TTC549 (cell line): ENCODE measurements at regions not wholly inside any gene's neighbourhood (a gene's known extent, or its start where the extent isn't known, plus 50 kb on each side); places are given as distances from the start of the nearest gene placed in this dataset.

Experiments
- FAIRE-seq: peaks from 2 replicates; lab custom pipeline; 2012; peaks lifted over from hg19 to GRCh38; lab: Jason Lieb, UNC

GRCh38 chr7:21092766-21093702, 306.3 kb upstream of the SP8 start:
- no peak for FAIRE-seq

DNA sequence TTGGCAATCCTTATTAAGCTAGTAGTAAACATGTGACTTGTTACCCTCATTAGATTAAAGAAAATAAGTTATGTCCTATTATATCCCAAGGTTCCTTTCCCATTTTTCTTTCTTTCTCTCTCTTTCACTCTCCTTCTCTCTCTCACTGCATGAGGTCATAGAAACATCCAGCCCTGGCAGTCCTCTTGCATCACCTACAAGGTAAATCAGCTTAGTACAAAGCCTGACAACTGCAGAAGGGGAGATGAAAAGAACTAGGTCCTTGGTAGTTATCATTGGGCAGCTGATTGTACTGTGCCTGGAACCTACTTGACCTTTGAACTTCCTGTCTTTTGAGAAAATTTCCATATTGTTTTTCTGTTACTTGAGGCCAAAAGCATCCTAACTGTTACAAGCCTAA, 307.9 kb upstream of the SP8 start:
- FAIRE-seq = no peak

GRCh38 chr7:21099432-21099831, 312.7 kb upstream of the SP8 start:
- no peak for FAIRE-seq

GRCh38 chr7:21099955-21100354, 313.3 kb upstream of the SP8 start:
- FAIRE-seq = no peak

DNA sequence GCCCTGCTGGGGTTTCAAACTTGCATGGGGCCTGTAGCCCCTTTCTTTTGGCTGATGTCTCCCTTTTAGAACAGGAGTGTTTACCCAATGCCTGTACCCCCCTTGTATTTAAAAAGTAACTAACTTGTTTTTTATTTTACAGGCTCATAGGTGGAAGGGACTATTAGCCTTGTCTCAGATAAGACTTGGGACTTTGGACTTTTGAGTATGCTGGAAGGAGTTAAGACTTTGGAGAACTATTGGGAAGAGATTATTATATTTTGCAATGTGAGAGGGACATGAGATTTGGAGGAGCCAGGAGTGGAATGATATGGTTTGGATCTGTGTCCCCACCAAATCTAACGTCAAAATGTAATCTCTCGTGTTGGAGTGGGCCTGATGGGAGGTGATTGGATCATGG, 314.9 kb upstream of the SP8 start:
- FAIRE-seq = no peak

DNA sequence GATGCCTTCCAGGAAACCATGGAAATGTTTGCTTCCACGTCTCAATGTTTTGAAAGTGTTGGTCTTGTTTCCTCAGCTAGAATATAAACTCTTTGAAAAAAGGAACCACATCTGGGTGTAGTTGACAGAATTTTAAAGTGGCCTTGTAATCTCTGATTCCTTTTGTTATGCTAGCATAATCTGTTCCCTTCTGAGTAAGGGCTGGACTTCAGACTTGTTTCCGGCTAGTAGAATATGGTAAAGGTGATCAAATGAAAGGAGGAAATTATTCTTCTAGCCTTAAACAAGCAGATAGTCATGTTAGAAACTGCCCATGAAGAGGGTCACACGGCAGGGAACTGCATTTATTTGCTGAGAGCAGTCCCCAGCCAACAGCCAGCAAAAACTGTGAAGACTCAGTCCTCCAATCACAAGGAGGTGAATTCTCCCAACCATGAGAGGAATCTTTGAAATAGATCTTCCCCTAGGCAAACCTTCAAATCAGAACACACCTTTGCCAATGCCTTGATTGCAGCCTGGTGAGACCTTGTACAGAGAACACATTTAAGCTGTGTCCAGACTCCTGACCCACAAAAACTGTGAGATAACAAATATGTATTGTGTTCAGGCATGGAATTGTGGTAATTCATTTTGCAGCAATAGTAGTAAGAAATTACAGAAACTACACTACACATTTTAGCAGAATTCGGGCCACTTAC, 316.9 kb upstream of the SP8 start:
- no peak for FAIRE-seq

- no peak for FAIRE-seq
Observed at GRCh38 chr7:21104124-21104500, 317.4 kb upstream of the SP8 start.

- no peak for FAIRE-seq
Observed at GRCh38 chr7:21106296-21106732, 319.6 kb upstream of the SP8 start.

DNA sequence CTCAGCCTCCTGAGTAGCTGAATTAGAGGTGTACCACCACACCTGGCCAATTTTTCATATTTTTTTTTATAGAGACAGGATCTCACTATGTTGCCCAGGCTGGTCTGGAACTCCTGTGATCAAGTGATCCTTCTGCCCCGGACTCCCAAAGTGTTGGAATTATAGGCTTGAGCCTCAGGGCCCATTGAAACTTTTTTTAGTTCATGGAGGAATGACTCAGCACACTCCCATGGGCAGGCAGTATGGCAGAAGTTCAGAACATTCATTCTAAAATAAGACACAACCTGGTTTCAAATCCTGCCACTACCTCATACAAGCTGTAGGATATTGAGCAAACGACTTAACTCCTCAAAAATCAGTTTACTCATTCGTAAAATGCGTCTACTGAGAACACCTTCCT, 320.4 kb upstream of the SP8 start:
- FAIRE-seq = no peak

DNA sequence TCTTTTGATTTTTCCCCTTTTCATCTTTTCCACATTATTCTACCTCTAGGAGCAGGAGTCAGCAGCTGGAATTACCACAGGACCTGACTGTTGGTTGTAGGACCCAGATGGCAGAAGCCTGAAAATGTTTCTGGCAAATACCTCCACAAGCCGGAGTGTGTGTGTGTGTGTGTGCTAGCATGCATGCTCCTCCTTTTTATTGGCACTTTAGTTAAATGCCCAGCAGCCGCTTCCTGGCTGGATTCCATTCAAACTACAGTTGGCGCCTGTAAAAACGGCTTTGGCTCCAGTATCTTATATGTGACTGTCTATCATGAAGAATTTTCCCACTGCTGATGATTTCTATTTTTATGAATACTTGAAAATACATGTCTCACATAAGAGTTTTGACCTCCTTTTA, 319.7 kb upstream of the SP4 start:
- no peak for FAIRE-seq

DNA sequence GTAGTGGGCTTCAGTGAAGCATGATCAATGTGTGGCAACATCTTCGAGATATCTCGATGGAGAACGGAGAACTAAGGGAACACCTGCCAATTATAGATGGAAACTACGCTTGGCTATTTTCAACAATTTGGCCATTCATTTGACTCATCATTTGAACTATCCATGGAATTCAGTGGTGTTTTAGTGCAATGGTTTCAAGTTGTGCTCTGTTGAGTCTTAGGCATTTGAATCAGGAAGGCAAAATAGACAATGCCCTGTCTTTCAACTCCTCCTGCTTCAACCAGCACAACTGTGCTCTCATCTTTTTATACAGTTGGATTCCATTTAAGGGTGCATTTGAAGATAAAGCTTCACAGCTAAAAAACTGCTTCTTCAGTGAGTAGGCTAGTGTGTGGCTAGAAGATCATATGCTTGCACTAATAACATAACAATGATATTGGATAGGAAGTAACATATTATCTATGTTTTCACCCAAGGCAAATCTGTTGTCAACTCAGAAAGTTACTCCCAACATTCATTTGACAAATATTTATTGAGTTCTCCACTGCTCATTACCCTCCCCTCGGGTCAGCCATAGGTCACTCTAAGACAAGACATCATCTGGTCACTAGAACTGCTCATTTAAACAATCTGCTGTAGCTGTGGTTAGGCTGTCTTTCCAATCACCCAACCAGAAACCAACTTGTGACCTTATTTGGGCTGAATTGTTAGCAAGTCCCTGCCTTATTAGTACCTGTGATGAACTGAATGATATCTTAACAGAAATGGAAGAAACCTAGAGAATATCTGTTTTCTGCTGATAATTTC, 314.1 kb upstream of the SP4 start:
- FAIRE-seq = no peak

DNA sequence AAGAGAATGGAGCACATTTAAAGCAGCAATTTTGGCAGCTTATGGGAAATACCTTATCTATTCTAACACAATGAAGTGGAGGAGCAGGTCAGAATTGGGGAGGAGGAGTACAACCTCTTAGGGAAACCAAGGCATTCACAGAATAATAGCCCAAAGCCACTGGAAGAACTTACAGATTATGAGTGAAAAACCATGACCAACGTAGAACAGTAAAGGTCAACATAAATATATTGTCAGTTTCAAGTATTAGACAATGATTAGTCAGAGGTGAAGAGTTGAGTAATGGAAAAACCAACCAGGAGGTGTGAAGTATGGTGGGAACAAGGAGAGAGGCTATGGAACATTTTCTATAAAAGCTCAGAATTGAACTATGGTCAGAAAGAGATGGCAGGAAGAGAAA, 304.3 kb upstream of the SP4 start:
- FAIRE-seq = no peak

DNA sequence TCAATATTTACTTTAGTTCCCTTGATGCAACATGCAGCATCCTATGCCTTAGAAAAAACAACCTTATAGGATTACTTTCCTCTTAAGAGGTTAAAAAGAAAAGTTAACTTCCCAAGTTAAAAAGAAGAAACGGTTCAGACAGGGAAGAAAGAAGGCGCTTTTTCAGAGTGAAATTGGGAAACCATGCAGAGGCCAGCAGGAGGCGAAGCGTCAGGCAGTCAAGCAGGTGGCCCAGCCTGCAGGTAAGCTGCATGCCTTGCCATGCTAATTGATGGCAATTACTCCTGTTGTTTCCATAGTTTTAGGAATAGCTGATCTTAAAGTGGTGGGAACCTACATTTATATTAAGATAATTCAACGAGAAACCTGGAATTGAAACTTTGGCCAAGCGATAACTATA, 302.6 kb upstream of the SP4 start:
- no peak for FAIRE-seq

DNA sequence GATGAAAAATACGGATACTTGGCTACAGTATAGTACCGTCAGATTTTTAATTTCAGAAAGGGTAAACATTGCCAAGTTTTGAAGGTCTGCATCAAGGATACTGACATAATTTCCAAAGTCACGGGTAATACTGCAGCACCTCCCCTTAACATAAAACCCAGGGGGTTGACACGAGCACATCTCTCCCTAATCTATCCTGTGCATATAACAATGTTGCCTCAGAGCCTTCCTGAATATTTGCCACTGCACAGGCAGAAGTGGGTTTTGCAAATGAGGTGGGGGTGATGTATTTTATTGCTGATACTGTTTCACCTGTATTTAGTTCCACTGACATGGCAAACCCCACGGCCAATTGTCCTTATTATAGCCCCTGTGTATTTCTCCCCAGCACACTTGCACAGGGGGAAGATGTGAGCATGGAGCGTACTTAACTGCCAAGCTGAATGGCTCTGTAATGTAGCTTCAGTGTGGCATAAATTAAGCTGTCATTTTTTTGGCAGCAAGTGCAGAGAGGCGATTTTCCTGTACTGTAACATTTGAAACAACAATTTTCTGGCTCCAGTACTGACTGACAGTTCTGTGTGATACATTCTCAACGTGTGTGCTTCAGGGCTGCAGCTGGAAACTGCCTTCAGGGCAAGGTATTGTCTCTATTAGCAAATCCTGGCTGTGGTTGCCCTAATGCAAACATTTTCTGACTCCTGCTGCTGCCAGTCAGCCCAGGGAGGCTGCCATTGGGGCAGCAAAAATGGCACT, 299.6 kb upstream of the SP4 start:
- no peak for FAIRE-seq

DNA sequence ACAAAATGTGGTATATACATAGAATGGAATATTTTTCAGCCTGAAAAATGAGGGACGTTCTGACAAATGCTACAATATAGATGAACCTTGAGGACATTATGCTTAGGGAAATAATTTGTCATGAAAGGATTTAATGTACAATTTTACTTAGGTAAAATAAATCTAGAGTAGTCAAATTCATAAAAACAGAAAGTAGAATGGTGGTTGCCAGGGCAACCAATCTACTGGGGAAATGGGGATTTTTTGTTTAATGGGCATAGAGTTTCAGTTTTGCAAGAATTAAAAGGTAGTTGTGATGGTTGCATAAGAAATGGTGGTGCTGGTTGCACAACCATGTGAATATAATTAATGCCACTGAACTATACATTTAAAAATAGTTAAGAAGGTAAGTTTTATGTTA, 296.0 kb upstream of the SP4 start:
- no peak for FAIRE-seq

DNA sequence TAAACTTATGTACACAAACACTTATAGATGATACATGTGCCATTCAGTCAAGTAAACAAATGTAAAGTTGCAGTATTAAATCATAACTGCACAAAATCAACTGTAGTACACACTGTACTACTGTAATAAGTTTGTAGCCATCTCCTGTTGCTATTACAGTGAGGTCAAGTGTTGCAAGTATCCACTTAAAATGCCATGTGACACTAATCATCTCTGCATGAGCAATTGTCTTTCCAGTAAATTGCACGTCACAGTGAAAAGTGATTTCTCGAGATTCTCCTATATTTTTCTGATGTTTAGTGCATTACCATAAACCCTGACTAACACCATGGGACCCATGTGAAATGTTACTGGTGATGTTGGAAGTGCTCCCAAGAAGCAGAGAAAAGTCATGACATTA, 293.3 kb upstream of the SP4 start:
- FAIRE-seq = no peak

GRCh38 chr7:21135437-21135836, 292.4 kb upstream of the SP4 start:
- no peak for FAIRE-seq

GRCh38 chr7:21137640-21138039, 290.2 kb upstream of the SP4 start:
- FAIRE-seq = no peak

DNA sequence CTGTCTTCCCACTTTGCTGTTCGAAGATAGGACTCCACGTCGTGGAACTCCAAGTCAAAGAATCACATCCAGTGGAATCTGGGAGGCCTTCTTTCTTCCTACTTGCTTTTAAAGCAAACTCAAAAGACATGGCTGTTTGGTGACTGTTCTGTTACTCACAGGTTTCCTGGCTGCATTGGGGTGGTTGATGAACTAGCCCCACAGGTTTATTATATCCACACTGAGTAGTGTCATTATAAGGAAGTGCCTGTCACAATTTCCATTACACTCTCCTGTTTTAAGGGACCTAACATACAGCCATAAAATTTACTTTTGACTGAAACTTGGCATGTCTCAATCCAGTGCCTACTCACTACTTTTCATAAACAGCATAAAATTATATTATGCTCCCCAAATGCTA, 287.3 kb upstream of the SP4 start:
- no peak for FAIRE-seq

DNA sequence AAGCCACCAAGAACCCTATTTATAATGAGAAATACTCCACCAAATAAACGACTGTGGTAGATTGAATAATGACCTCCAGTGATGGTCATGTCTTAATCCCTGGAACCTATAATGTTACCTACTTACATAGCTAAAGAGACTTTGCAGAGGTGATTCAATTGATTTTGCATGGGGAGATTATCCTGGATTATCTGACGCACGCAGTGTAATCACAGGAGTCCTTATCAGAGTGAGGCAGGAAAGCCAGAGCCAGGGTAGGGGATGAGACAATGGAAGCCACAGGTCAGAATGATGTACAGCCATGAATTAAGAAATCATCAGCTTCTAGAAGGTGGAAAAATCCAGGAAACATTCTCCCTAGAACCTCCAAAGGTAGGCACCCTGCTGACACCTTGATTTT, 286.4 kb upstream of the SP4 start:
- FAIRE-seq = no peak

DNA sequence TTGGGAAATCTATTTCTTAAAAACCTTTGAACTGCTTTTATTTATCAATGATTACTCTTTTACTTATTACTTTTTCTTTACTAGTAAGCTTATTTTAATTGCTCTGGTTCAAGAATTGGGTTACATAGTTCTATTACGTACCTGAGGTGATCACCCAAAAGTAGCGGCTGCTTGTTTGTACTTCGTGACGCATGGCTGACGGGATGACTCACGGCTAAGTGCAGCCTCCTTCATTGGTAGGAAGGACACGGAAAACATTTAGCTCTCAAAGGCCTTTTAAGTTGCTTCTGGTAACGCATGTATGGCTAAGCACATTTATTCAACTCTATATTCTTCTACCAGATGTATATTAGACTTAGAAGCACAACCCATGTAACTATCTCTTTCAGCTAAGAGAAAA, 285.8 kb upstream of the SP4 start:
- FAIRE-seq = no peak
